Tongue (tissue), 1 donor: ENCODE measurements at regions not wholly inside any gene's neighbourhood (a gene's known extent, or its start where the extent isn't known, plus 50 kb on each side); places are given as distances from the start of the nearest gene placed in this dataset.

Experiments used
- DNase-seq: peaks from one replicate; pipeline ENCODE4 v3.0.0-alpha.2; 2015

- no peak for DNase-seq
Observed at GRCh38 chr2:188220535-188220934, 71.1 kb upstream of the GULP1 start.

DNA sequence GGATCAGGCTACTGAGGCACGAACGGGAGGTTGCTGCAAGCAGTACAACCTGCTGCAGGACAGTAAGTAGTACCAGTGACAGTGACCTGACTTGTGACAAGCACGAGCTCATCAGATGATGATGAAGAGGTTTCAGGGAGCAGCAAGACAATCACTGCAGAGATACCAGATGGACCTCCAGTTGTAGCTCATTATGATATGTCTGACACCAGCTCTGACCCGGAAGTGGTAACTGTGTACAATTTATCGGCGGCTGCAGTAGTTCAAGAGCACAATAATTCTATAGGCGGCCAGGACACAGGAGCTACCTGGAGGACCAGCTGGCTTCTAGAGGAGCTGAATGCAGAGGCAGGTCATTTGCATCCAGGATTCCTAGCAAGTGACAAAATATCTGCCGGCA, 64.0 kb upstream of the GULP1 start:
- DNase-seq = no peak

GRCh38 chr2:188235364-188235763, 56.3 kb upstream of the GULP1 start:
- DNase-seq = no peak

DNA sequence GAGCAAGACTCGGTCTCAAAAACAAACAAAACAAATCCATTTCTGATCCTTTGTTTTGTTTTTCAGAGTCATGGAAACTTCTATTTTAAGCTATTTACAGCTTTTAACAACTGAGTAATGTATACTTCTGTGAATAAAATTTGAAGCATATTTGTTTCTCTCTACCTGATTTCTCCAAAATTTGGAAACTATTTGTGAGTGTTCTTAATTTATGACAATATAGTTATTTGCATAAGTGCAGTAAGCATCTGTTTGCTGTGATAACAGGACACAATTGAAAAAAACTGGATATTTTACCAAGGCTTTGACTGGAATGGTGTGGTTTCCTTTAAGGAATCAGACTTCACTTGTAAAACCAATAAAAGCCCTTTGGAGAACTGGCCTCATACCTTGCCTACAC, 53.3 kb upstream of the GULP1 start:
- no peak for DNase-seq
